NCI-H2171 (cell line): ENCODE measurements at regions not wholly inside any gene's neighbourhood (a gene's known extent, or its start where the extent isn't known, plus 50 kb on each side); places are given as distances from the start of the nearest gene placed in this dataset.

Experiments
- DNase-seq: peaks from one replicate; lab custom pipeline; 2025; lab: John Stamatoyannopoulos, UW

DNA sequence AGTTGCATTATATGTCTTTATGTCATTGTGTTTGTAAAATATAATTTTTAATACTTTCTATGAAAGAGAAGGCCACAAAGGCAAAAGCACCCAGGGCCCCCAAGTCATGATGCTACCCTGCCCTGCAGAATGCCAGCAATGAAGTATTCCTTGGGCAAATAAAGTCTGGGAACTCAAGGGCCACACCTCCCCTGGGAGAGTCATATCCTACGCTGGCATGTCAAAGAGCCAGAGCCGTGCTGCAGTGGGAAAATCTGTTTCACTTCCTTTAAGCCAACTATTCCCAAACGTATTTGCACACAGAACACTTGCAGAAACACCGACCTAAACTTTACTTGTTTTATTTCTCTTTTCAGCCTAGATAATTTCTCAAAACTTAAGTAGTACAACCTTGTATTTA, 98.4 kb upstream of the KAZN start:
- no peak for DNase-seq

DNA sequence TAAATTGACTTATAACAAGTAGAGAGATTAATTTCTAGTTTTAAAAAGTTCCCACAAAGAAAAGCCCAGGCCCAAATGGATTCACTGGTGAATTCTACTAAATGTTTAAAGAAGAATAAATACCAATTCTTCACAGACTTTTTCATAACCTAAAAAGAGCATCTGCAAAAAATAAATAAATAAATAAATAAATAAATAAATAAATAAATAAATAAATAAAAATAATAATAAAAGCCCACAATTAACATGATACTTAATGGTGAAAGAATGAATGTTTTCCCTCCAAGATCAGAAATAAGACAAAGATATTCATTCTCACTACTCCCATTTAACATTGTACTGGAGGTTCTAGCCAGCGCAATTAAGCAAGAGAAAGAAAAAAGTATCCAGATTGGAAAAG, 97.6 kb upstream of the KAZN start:
- DNase-seq = no peak

GRCh38 chr1:14504517-14504916, 94.0 kb upstream of the KAZN start:
- no peak for DNase-seq

- no peak for DNase-seq
Observed at GRCh38 chr1:14506471-14507255, 91.8 kb upstream of the KAZN start.

DNA sequence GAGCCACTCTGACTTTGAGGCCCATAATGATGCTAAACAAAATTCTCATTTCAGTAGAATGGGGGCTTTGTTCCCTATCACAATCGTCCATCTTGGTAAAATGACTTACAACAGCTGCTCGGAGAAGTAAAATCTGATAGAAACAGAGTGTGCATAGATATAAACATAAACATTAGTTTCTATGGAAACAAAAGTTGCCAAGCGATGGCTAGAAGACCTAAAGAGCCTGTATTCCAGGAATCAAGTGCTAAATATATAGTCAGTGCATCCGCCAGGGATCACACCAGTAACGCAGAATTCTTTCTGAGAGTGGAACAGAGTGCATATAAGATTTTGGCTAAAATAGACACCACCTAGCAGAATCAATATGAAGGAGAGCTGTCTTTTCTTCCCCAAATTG, 91.2 kb upstream of the KAZN start:
- DNase-seq = no peak

DNA sequence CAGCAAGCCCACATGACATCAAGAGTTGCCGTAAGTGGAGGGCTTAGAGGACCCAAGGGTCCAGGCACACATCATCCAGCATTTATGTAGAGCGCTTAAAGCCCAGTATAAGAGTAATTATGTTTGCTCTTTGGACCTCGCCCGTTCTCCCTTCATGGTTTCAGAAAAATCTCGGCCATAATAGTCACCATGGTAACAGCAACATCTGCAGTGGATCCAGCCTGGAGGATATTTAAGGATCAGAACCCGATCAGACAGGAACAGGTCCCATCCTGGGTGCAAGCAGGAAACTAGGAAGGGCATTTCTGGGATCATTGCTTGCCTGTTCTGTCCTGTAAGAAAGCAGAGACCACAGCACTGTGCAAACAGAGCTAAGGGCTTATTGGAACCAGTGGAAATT, 89.9 kb upstream of the KAZN start:
- no peak for DNase-seq

- no peak for DNase-seq
Observed at GRCh38 chr1:14511166-14511680, 87.3 kb upstream of the KAZN start.

DNA sequence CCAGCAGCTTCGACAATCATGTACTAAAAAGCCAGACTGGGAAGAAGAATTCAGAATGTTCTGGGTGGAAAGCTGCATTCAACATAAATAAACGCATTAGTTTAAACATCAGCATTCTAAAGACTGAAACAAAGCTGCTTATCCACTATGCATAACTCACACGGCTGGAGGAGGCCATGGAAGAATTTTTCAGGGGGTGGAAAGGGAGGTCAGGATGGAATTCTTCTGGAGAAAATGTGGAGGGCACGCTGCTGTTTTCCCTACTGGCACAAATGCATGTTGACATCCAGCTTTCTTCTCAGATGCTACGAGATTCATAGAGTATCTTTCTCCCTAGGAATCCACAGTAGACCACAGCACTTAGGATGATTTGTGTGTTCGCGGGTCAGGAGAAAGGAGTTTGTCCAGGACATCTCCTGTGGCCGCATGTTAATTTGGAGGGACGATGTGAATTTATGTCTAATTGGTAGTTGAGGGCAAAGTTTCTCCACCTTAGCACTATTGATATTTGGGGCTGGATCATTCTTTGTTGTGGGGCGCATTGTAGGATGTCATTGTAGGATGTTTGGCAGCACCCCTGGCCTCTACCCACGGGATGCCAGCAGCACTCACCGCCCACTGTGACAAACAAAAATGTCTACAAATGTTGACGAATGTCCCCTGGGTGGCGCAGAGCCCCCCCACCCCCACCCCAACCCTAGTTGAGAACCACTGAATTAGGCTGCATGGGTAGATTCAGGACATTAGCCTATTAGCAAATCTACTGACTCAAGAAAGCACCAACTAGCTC, 86.5 kb upstream of the KAZN start:
- no peak for DNase-seq

DNA sequence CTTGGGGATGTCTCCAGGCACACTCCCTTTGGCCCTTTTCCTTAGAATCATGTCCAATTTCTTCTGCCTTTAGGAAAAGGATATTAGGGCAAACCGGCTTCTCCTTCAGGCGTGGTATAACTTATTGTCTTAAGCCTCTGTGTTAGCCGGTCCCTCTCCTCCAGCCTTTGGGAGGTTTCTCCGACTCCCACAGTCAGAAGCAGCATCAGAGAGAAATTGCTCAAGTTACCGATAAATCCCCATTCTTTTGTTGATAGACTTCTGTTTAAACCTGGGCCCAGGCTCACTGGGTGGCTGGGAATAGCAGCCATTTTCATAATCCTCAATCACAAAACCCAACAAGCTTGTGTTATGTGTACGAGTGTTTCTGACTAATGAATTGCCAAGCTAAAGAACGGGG, 85.4 kb upstream of the KAZN start:
- no peak for DNase-seq

DNA sequence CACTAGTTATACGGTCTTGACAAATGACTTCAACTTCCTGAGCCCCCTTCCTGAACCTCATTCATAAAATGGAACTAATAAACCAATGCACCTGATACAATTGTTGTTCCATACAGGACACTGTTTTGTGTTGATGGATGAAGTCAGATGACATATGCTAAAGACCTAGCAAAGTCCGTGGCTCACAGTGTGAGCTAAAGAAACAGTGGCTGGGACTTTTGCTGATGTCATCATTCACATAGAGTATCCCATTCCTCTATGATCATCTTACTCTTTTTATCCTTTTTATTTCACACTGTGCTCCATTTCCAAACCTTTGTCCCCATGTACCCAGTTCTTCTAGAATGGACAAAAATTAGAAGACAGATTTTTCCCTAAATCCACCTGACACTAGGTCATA, 83.7 kb upstream of the KAZN start:
- no peak for DNase-seq

- DNase-seq = no peak
Observed at GRCh38 chr1:14516974-14517840, 81.3 kb upstream of the KAZN start.

DNA sequence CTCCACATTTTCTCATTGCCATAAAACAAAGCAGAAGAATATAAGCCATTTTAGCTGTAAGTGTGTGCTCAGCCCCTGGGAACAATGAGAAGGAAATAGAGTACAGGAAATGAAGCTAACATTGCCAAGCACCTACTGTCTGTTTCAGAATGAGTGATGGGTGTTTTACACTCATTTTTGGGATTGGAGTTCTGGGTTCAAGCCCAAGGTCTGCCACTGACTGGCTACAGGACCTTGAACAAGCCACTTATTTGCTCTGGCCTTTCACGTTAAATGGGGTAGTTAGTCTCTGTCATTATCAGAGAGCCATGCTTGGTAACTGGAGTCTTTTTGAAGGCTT, 80.7 kb upstream of the KAZN start:
- DNase-seq = no peak

DNA sequence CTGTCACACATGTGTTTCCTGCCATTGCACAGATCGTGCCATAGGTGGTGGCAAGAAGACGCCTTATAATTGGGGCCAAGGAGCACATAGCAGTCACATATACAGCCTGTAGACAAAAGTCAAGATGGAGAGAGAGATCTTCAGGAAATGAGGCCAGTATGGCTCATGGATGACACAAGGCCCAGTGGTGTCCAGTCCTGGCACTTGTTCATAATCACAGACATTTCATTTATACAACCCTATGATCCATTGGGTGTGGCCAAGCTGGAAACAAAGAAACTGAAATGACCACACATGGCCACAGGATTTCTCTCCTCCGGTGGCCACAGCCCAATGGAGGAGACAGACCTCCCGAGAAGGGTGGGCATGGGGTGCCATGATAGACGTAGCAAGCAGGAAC, 78.5 kb upstream of the KAZN start:
- DNase-seq = no peak

DNA sequence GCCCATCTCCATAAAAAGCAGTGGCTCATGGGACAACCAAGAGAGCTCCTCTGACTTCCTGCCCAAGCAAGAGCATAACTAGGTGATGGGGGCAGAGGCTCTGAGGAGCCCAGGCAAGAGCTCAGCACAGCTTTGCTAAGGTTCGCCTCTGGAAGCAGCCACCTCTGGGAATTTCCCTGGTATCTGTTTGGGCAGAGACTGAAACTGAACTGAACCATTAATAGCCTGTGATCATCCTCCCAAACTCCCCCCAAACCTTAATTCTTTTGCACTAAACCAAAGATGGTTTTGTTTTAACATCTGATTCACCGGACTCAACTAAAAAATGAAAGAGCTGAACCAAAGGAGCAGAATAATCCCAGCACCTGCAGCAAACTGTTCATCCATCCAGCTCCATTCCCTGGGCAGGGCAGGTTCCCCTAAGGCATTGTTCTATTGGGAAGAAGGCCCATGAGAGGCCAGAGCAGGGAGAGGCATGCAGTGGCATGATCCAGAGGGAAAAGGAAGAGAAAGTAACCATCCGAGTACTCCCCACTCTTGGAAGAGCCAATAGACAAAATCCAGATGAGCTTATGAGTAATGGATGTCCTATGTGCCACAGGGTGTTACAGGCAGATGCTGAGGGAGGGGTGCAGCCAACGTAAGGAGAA, 77.8 kb upstream of the KAZN start:
- no peak for DNase-seq

GRCh38 chr1:14521622-14522021, 76.9 kb upstream of the KAZN start:
- DNase-seq = no peak

DNA sequence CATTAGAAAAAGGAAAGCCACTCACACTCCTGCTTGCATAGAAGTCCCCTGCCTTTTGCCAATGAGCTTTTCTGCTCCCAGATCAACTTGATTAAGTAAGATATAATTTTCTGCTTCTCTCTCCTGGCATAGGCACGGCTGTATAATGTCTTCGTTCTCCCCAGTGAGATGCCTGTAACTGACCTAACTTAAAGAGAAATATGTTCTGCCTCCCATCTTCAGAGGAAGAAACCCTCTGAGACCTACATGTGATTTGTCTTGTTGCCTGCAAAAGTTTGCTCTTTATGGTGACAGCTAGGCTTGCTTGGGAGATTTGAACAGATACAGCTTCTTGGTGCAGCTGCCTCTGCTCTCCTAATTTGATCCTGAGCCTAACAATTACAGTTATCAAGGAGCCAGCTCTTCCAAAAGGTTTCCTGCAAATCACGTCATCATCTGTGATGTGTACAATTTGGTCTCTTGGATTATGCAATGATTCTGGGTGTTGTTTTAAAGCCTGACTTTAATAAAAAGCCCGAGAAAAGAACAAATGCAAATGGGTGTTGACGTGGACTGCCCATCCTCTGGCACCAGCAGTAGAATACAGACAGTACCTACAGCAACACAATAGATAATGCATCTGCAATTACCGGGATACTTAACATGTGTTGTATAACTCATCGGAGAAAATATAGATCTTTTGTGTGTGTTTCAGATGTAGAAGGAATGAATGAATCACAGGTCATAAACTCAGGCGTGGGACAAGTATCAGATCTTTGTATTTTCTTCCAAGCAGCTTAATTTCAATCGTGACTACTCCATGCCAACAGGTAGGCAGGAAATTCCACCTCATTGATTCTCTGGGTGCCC, 76.2 kb upstream of the KAZN start:
- no peak for DNase-seq

DNA sequence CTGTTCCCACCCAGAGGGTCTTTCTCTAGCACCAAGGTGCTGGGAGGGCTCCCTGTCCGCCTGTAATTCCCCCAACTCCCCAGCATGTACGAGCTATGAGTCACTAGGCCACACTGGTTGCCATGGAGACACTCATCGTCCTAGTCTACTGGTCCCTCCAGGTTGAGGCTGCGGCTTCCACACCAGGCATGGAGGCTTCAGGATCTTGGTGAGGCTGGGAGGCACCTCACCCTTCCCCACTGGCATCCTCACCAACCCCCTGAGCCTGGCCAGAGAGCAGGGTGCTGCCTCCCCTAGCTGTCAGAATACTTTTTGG, 75.6 kb upstream of the KAZN start:
- DNase-seq = no peak

- DNase-seq = no peak
Observed at GRCh38 chr1:14524826-14525636, 73.5 kb upstream of the KAZN start.

GRCh38 chr1:14529475-14529874, 69.0 kb upstream of the KAZN start:
- no peak for DNase-seq

GRCh38 chr1:14531519-14531918, 67.0 kb upstream of the KAZN start:
- no peak for DNase-seq
